Mammary epithelial cell (primary cell): ENCODE measurements at regions not wholly inside any gene's neighbourhood (a gene's known extent, or its start where the extent isn't known, plus 50 kb on each side); places are given as distances from the start of the nearest gene placed in this dataset.

Experiments used
- CTCF ChIP-seq, 2 donors: IDR thresholded peaks in 1 of 2; conservative IDR thresholded peaks in 1 of 2; 2 replicates each; pipeline ENCODE4 v1.5.1; 2011 to 2012; ENCODE audit warnings: inconsistent platforms in 2 of 2, low read length in 2 of 2, mild to moderate bottlenecking in 2 of 2, control low read depth in 1 of 2, low read depth in 1 of 2; ENCODE audit not compliant: insufficient read depth in 1 of 2; ENCODE audit errors: extremely low read depth in 1 of 2
- EZH2 ChIP-seq: IDR thresholded peaks from 2 replicates; pipeline ENCODE4 v1.6.1; 2012; ENCODE audit warnings: low read length, inconsistent platforms, borderline replicate concordance

- TF ChIP-seq CTCF (conservative IDR thresholded peaks at IDR 0.05 in 1 of 2, IDR thresholded peaks at IDR 0.05 in 1 of 2; ENCODE audit: extremely low read depth in 1 of 2, insufficient read depth in 1 of 2, low read depth in 1 of 2, low read length in 2 of 2) (no peak), EZH2 (no peak)
These were observed 90.2 kb upstream of the SLC38A2 start for GRCh38 chr12:46462641-46463355.
